H1 (cell line): ENCODE measurements at regions not wholly inside any gene's neighbourhood (a gene's known extent, or its start where the extent isn't known, plus 50 kb on each side); places are given as distances from the start of the nearest gene placed in this dataset.

Source experiments
- CTCF ChIA-PET: fragments of 300-600 bp; sonication (Branson Sonifier 250); formaldehyde crosslinking; loops from one replicate; lab custom pipeline; 2021; ENCODE audit not compliant: partially characterized antibody; lab: Charles Lee
- POLR2A ChIA-PET: fragments of 300-600 bp; sonication (Branson Sonifier 250); formaldehyde crosslinking; loops from one replicate; lab custom pipeline; 2021; ENCODE audit warnings: inconsistent platforms; ENCODE audit not compliant: partially characterized antibody; lab: Charles Lee
- DNase-seq, 2 experiments: peaks; one replicate each; pipeline versions ENCODE4 v3.0.0 to v3.0.0-alpha.2; 2010 to 2022; ENCODE audit warnings: low spot score in 2 of 2, low read depth in 1 of 2, mixed read lengths in 1 of 2
- FAIRE-seq: peaks from 2 replicates; lab custom pipeline; 2011; peaks lifted over from hg19 to GRCh38; lab: Jason Lieb, UNC
- H2AFZ ChIP-seq: 2 replicates; pipeline ENCODE4 v1.8.1; 2012; ENCODE audit warnings: low read length, inconsistent platforms
- H2AK5ac ChIP-seq: 2 replicates; pipeline ENCODE4 v1.6.1; 2013; ENCODE audit warnings: low read depth, low read length
- H2BK120ac ChIP-seq: replicated peaks from 2 replicates; pipeline ENCODE3; 2013; ENCODE audit warnings: low read depth, low read length, inconsistent platforms
- H2BK12ac ChIP-seq: 2 replicates; pipeline ENCODE4 v1.6.1; 2013; ENCODE audit warnings: low read depth, low read length
- H2BK15ac ChIP-seq: 2 replicates; pipeline ENCODE4 v1.6.1; 2013; ENCODE audit warnings: low read length
- H2BK20ac ChIP-seq: 2 replicates; pipeline ENCODE4 v1.6.1; 2013; ENCODE audit warnings: low read length
- H2BK5ac ChIP-seq: 2 replicates; pipeline ENCODE4 v1.6.1; 2013; ENCODE audit warnings: low read depth, low read length
- H3K14ac ChIP-seq: 2 replicates; pipeline ENCODE4 v1.6.1; 2013; ENCODE audit warnings: inconsistent platforms; ENCODE audit not compliant: insufficient read length
- H3K18ac ChIP-seq: 2 replicates; pipeline ENCODE4 v1.6.1; 2013; ENCODE audit warnings: low read length; ENCODE audit errors: extremely low read depth
- H3K23ac ChIP-seq: 2 replicates; pipeline ENCODE4 v1.6.1; 2013; ENCODE audit warnings: inconsistent platforms; ENCODE audit not compliant: insufficient read length
- H3K23me2 ChIP-seq: 2 replicates; pipeline ENCODE4 v1.6.1; 2013; ENCODE audit warnings: low read depth, low read length
- H3K27ac ChIP-seq: 2 replicates; pipeline ENCODE4 v1.6.1; 2011; ENCODE audit warnings: low read depth, low read length, inconsistent platforms
- H3K27me3 ChIP-seq, 4 experiments: replicated peaks in 1 of 4; 1 replicate in 1 of 4; 2 replicates in 3 of 4; pipeline versions ENCODE4 v1.6.1 to v1.8.1; 2011 to 2013; ENCODE audit warnings: low read length in 3 of 4, mild to moderate bottlenecking in 3 of 4, inconsistent platforms in 2 of 4, mixed read lengths in 2 of 4, moderate library complexity in 1 of 4; ENCODE audit not compliant: control insufficient read depth in 3 of 4, insufficient read depth in 3 of 4; ENCODE audit errors: extremely low read depth in 1 of 4
- H3K36me3 ChIP-seq, 4 experiments: 2 replicates each; pipeline versions ENCODE4 v1.6.1 to v1.8.1; 2011 to 2013; ENCODE audit warnings: mild to moderate bottlenecking in 4 of 4, low read length in 3 of 4, moderate library complexity in 2 of 4, control low read depth in 1 of 4, inconsistent platforms in 1 of 4; ENCODE audit not compliant: insufficient read depth in 4 of 4, control insufficient read depth in 2 of 4
- H3K4ac ChIP-seq: replicated peaks from 2 replicates; pipeline ENCODE3; 2013; ENCODE audit warnings: low read length, low read depth, mixed read lengths, inconsistent platforms; ENCODE audit not compliant: insufficient read length
- H3K4me1 ChIP-seq, 4 experiments: replicated peaks in 1 of 4; 1 replicate in 1 of 4; 2 replicates in 3 of 4; pipeline versions ENCODE4 v1.6.1 to v1.8.1; 2011 to 2013; ENCODE audit warnings: low read length in 3 of 4, inconsistent platforms in 2 of 4, mixed read lengths in 1 of 4; ENCODE audit not compliant: insufficient read depth in 4 of 4, control insufficient read depth in 3 of 4
- H3K4me2 ChIP-seq, 2 experiments: 2 replicates each; pipeline versions ENCODE4 v1.6.1 to v1.8.1; 2011 to 2013; ENCODE audit warnings: low read depth in 2 of 2, low read length in 2 of 2, control low read depth in 1 of 2, inconsistent platforms in 1 of 2, mild to moderate bottlenecking in 1 of 2; ENCODE audit not compliant: insufficient read depth in 1 of 2
- H3K4me3 ChIP-seq, 4 experiments: fragments of 200-600, 300-600 bp in 1 of 4; sonication (generic), shearing (Covaris generic), sonication (Bioruptor Twin) in 1 of 4; 2 replicates each; pipeline versions ENCODE4 v1.5.1 to v1.8.1; 2011 to 2016; ENCODE audit warnings: low read length in 4 of 4, low read depth in 3 of 4, control low read depth in 2 of 4, inconsistent platforms in 2 of 4, mild to moderate bottlenecking in 2 of 4, mixed read lengths in 1 of 4, moderate library complexity in 1 of 4; ENCODE audit not compliant: insufficient read depth in 2 of 4; ENCODE audit errors: extremely low read depth in 1 of 4
- H3K56ac ChIP-seq: replicated peaks from 2 replicates; pipeline ENCODE3; 2013; ENCODE audit warnings: low read depth, mild to moderate bottlenecking, mixed read lengths, low read length, inconsistent platforms; ENCODE audit not compliant: insufficient read length
- H3K79me1 ChIP-seq: 2 replicates; pipeline ENCODE4 v1.6.1; 2013; ENCODE audit warnings: low read depth, low read length, control low read depth
- H3K79me2 ChIP-seq, 2 experiments: 2 replicates each; pipeline versions ENCODE4 v1.6.1 to v1.8.1; 2012 to 2013; ENCODE audit warnings: low read length in 2 of 2, mild to moderate bottlenecking in 2 of 2, inconsistent platforms in 1 of 2; ENCODE audit not compliant: insufficient read depth in 2 of 2, control insufficient read depth in 1 of 2
- H3K9ac ChIP-seq, 4 experiments: replicated peaks in 1 of 4; 1 replicate in 1 of 4; 2 replicates in 3 of 4; pipeline versions ENCODE4 v1.6.1 to v1.8.1; 2011 to 2013; ENCODE audit warnings: low read depth in 3 of 4, low read length in 3 of 4, control low read depth in 2 of 4, mild to moderate bottlenecking in 2 of 4, moderate library complexity in 2 of 4, inconsistent platforms in 1 of 4; ENCODE audit errors: extremely low read depth in 1 of 4
- H3K9me3 ChIP-seq, 2 experiments: 2 replicates each; pipeline versions ENCODE4 v1.6.1 to v1.8.1; 2012 to 2013; ENCODE audit warnings: mild to moderate bottlenecking in 2 of 2, moderate library complexity in 2 of 2, control low read depth in 1 of 2, inconsistent platforms in 1 of 2, low read depth in 1 of 2, low read length in 1 of 2, mixed read lengths in 1 of 2; ENCODE audit not compliant: insufficient read depth in 2 of 2
- H4K20me1 ChIP-seq, 2 experiments: replicated peaks in 1 of 2; 2 replicates each; pipeline versions ENCODE3 to v1.8.1; 2011 to 2013; ENCODE audit warnings: inconsistent platforms in 2 of 2, low read length in 2 of 2, mild to moderate bottlenecking in 1 of 2; ENCODE audit not compliant: insufficient read depth in 2 of 2, control insufficient read depth in 1 of 2
- H4K5ac ChIP-seq: 2 replicates; pipeline ENCODE4 v1.6.1; 2013; ENCODE audit warnings: low read length, low read depth, mixed read lengths, inconsistent platforms; ENCODE audit not compliant: insufficient read length
- H4K8ac ChIP-seq: 2 replicates; pipeline ENCODE4 v1.8.0; 2013; ENCODE audit warnings: mild to moderate bottlenecking, moderate library complexity, low read length, inconsistent platforms; ENCODE audit not compliant: insufficient read depth; ENCODE audit errors: extremely low read depth
- H4K91ac ChIP-seq: replicated peaks from 2 replicates; pipeline ENCODE3; 2013; ENCODE audit warnings: low read length, mixed read lengths, inconsistent platforms; ENCODE audit not compliant: insufficient read length
- CEBPB ChIP-seq: IDR thresholded peaks from 2 replicates; pipeline ENCODE4 v1.6.1; 2012; ENCODE audit warnings: low read depth, low read length
- CTCF ChIP-seq, 3 experiments: IDR thresholded peaks; 1 replicate in 2 of 3; 2 replicates in 1 of 3; pipeline versions ENCODE4 v1.5.1 to v1.6.1; 2011; ENCODE audit warnings: low read length in 3 of 3, mild to moderate bottlenecking in 3 of 3, inconsistent platforms in 2 of 3, low read depth in 1 of 3, moderate library complexity in 1 of 3; ENCODE audit not compliant: insufficient read depth in 1 of 3; ENCODE audit errors: control extremely low read depth in 1 of 3
- E2F6 ChIP-seq: IDR thresholded peaks from 2 replicates; pipeline ENCODE4 v1.6.1; 2012; ENCODE audit warnings: inconsistent platforms
- KDM1A ChIP-seq: fragments of 200-600, 300-600 bp; sonication (generic); IDR thresholded peaks from 2 replicates; pipeline ENCODE4 v1.7.1; 2016; ENCODE audit warnings: mild to moderate bottlenecking, low read length, borderline replicate concordance
- KDM4A ChIP-seq: IDR thresholded peaks from one replicate; pipeline ENCODE4 v1.7.1; 2012; ENCODE audit warnings: low read depth, mild to moderate bottlenecking, moderate library complexity, low read length, inconsistent platforms; ENCODE audit not compliant: severe bottlenecking
- MAX ChIP-seq: IDR thresholded peaks from 2 replicates; pipeline ENCODE4 v1.6.1; 2012; ENCODE audit warnings: inconsistent platforms
- NANOG ChIP-seq: IDR thresholded peaks from 2 replicates; pipeline ENCODE4 v1.6.1; 2011; ENCODE audit warnings: low read length, low read depth, mild to moderate bottlenecking, inconsistent platforms; ENCODE audit not compliant: insufficient read depth, poor library complexity, severe bottlenecking
- NRF1 ChIP-seq: IDR thresholded peaks from 2 replicates; pipeline ENCODE4 v1.6.1; 2011; ENCODE audit warnings: mild to moderate bottlenecking, low read depth, low read length, improper control_type of control experiment
- SP1 ChIP-seq: IDR thresholded peaks from 2 replicates; pipeline ENCODE4 v1.6.1; 2011; ENCODE audit warnings: low read depth, low read length
- SRF ChIP-seq: IDR thresholded peaks from 2 replicates; pipeline ENCODE4 v1.6.1; 2011; ENCODE audit warnings: mild to moderate bottlenecking, low read depth, low read length, moderate library complexity
- TCF12 ChIP-seq: IDR thresholded peaks from 2 replicates; pipeline ENCODE4 v1.6.1; 2011; ENCODE audit warnings: low read depth, mild to moderate bottlenecking, low read length
- ZNF274 ChIP-seq: IDR thresholded peaks from 2 replicates; pipeline ENCODE4 v1.7.0; 2012; ENCODE audit warnings: low read length, borderline replicate concordance; ENCODE audit errors: extremely low read depth
- WGBS, 2 experiments: shearing (Covaris generic) in 1 of 2; methylation state at CpG; one replicate each; pipeline versions ENCODE4 v1.1.6 to v1.1.7; 2013 to 2015; ENCODE audit warnings: low lambda C conversion rate in 2 of 2, mixed read lengths in 2 of 2, inconsistent platforms in 1 of 2, low coverage in 1 of 2, missing lambda C conversion rate in 1 of 2; ENCODE audit not compliant: insufficient replicate concordance in 2 of 2, insufficient coverage in 1 of 2, insufficient read length in 1 of 2; ENCODE audit errors: extremely low coverage in 1 of 2, missing lambda C conversion rate in 1 of 2; 5-methylcytosine and 5-hydroxymethylcytosine counted together

- no peak for FAIRE-seq
- Histone ChIP-seq H3K18ac (no peak overlapping the region), H3K79me1 (no peaks in the 10 kb centered on the region), H3K4me1 (no peaks in the 10 kb centered on the region), H3K14ac (no peak overlapping the region), H4K91ac (no peak overlapping the region), H2BK20ac (no peak overlapping the region), H2AFZ (no peak overlapping the region), H3K4me3 (no peak overlapping the region), H3K36me3 (no peaks in the 10 kb centered on the region), H2BK120ac (no peak overlapping the region), H2BK15ac (no peak overlapping the region), H2BK12ac (no peak overlapping the region), H3K23me2 (no peaks in the 10 kb centered on the region), H3K56ac (no peak overlapping the region), H4K5ac (no peak overlapping the region), H3K4ac (no peak overlapping the region), H4K20me1 (no peaks in the 10 kb centered on the region), H2AK5ac (no peak overlapping the region), H3K79me2 (no peaks in the 10 kb centered on the region), H2BK5ac (no peak overlapping the region), H3K27ac (no peak overlapping the region), H3K9me3 (no peaks in the 10 kb centered on the region), H3K23ac (no peak overlapping the region), H3K27me3 (no peaks in the 10 kb centered on the region), H3K4me2 (no peak overlapping the region), H3K9ac (no peak overlapping the region), H4K8ac (no peak overlapping the region)
- DNase-seq: no peak
- CTCF ChIA-PET: no interaction called here
- POLR2A ChIA-PET: no interaction called here
- WGBS, 2 experiments: 84% methylated on average over 2 of the region's 2 CpGs; no CpG with 5 or more reads in 1 of the 2 experiments
- TF ChIP-seq TCF12: no peak
- no peak for TF ChIP-seq CTCF (IDR thresholded peaks at IDR 0.05; ENCODE audit: control extremely low read depth in 1 of 3, insufficient read depth in 1 of 3, low read depth in 1 of 3, low read length in 3 of 3)
- TF ChIP-seq CEBPB: no peak
- no peak for TF ChIP-seq MAX
- TF ChIP-seq SRF: no peak
- no peak for TF ChIP-seq ZNF274
- TF ChIP-seq SP1: no peak
- TF ChIP-seq NANOG: no peak
- TF ChIP-seq KDM4A: no peak
- no peak for TF ChIP-seq E2F6
- TF ChIP-seq NRF1: no peak
- TF ChIP-seq KDM1A: no peak
Measured at GRCh38 chr6:121867095-121867494, 431.6 kb downstream of the GJA1 start.
